ENCODE measurements at regions not wholly inside any gene's neighbourhood (a gene's known extent, or its start where the extent isn't known, plus 50 kb on each side); places are given as distances from the start of the nearest gene placed in this dataset.

GRCh38 chr4:20544645-20545044 lies 155.6 kb upstream of the PACRGL start:
- H3K9me3 Mint-ChIP-seq = no peaks in the 10 kb centered on the region
- H3K27ac Mint-ChIP-seq = no peak overlapping the region
- TF ChIP-seq, protein P1, sequence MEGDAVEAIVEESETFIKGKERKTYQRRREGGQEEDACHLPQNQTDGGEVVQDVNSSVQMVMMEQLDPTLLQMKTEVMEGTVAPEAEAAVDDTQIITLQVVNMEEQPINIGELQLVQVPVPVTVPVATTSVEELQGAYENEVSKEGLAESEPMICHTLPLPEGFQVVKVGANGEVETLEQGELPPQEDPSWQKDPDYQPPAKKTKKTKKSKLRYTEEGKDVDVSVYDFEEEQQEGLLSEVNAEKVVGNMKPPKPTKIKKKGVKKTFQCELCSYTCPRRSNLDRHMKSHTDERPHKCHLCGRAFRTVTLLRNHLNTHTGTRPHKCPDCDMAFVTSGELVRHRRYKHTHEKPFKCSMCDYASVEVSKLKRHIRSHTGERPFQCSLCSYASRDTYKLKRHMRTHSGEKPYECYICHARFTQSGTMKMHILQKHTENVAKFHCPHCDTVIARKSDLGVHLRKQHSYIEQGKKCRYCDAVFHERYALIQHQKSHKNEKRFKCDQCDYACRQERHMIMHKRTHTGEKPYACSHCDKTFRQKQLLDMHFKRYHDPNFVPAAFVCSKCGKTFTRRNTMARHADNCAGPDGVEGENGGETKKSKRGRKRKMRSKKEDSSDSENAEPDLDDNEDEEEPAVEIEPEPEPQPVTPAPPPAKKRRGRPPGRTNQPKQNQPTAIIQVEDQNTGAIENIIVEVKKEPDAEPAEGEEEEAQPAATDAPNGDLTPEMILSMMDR (IDR thresholded peaks at IDR 0.05; ENCODE audit: unreplicated experiment) = peak; percentile 64
- no peak for DNase-seq (ENCODE audit: low spot score in 2 of 2, unreplicated experiment in 2 of 2)
- H3K27me3 Mint-ChIP-seq (ENCODE audit: low read depth) = no peaks in the 10 kb centered on the region
- no peaks in the 10 kb centered on the region for H3K4me1 Mint-ChIP-seq
- H3K4me3 Mint-ChIP-seq = no peak overlapping the region
- H3K36me3 Mint-ChIP-seq = peaks cover 22% of the 10 kb centered on the region

- Mint-ChIP-seq H3K27me3 (ENCODE audit: low read depth) (no peaks in the 10 kb centered on the region), H3K36me3 (peaks cover 39% of the 10 kb centered on the region), H3K4me1 (peaks cover 2% of the 10 kb centered on the region), H3K9me3 (no peaks in the 10 kb centered on the region), H3K27ac (no peak overlapping the region), H3K4me3 (no peak overlapping the region)
- TF ChIP-seq, protein P1 (IDR thresholded peaks at IDR 0.05; ENCODE audit: unreplicated experiment) = no peak
- DNase-seq (ENCODE audit: low spot score in 2 of 2, unreplicated experiment in 2 of 2) = no peak
Observed at GRCh38 chr4:20552004-20552403, 148.3 kb upstream of the PACRGL start.

DNA sequence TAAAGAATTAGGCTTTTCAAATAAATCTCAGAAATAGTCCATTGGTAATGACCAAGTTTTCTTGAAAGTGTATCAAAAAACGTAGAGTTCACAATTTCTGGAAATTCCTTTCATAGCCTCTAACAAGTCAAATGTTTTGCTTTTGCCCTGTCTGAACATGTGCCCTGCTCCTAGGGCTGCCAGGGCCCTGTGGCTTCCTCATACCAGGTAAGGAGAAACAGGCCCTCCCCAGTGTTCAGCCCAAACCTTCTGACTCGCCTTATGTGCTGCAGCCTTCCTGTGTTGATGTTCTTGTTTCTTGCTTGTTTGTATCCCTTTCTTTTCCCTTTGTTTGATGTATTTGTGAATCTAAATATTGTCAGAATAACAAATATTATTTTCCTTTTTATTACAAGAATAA lies 146.1 kb upstream of the PACRGL start:
- H3K9me3 Mint-ChIP-seq = peaks cover 5% of the 10 kb centered on the region
- peaks cover 2% of the 10 kb centered on the region for H3K4me1 Mint-ChIP-seq
- TF ChIP-seq, protein P1 (IDR thresholded peaks at IDR 0.05; ENCODE audit: unreplicated experiment) = no peak
- no peak overlapping the region for H3K4me3 Mint-ChIP-seq
- DNase-seq (ENCODE audit: low spot score in 2 of 2, unreplicated experiment in 2 of 2) = no peak
- peaks cover 42% of the 10 kb centered on the region for H3K36me3 Mint-ChIP-seq
- no peak overlapping the region for H3K27ac Mint-ChIP-seq
- H3K27me3 Mint-ChIP-seq (ENCODE audit: low read depth) = no peaks in the 10 kb centered on the region

GRCh38 chr4:20565075-20565721 lies 135.1 kb upstream of the PACRGL start:
- H3K9me3 Mint-ChIP-seq = no peaks in the 10 kb centered on the region
- peak overlapping the region; percentile 91 for H3K27ac Mint-ChIP-seq
- H3K27me3 Mint-ChIP-seq (ENCODE audit: low read depth) = no peaks in the 10 kb centered on the region
- H3K4me3 Mint-ChIP-seq = no peak overlapping the region
- TF ChIP-seq, protein P1 (IDR thresholded peaks at IDR 0.05; ENCODE audit: unreplicated experiment) = no peak
- H3K4me1 Mint-ChIP-seq = peaks cover 29% of the 10 kb centered on the region
- peaks cover 21% of the 10 kb centered on the region for H3K36me3 Mint-ChIP-seq
- no peak for DNase-seq (ENCODE audit: low spot score in 2 of 2, unreplicated experiment in 2 of 2)

GRCh38 chr4:20570981-20571715 lies 129.1 kb upstream of the PACRGL start:
- H3K4me3 Mint-ChIP-seq = no peak overlapping the region
- no peaks in the 10 kb centered on the region for H3K9me3 Mint-ChIP-seq
- peaks cover 4% of the 10 kb centered on the region for H3K4me1 Mint-ChIP-seq
- DNase-seq (ENCODE audit: low spot score in 2 of 2, unreplicated experiment in 2 of 2) = no peak
- no peak overlapping the region for H3K27ac Mint-ChIP-seq
- TF ChIP-seq, protein P1 (IDR thresholded peaks at IDR 0.05; ENCODE audit: unreplicated experiment) = no peak
- peaks cover 40% of the 10 kb centered on the region for H3K36me3 Mint-ChIP-seq
- H3K27me3 Mint-ChIP-seq (ENCODE audit: low read depth) = no peaks in the 10 kb centered on the region
